H1 (cell line): ENCODE measurements at regions not wholly inside any gene's neighbourhood (a gene's known extent, or its start where the extent isn't known, plus 50 kb on each side); places are given as distances from the start of the nearest gene placed in this dataset.

Source experiments
- CTCF ChIA-PET: fragments of 300-600 bp; sonication (Branson Sonifier 250); formaldehyde crosslinking; loops from one replicate; lab custom pipeline; 2021; ENCODE audit not compliant: partially characterized antibody; lab: Charles Lee
- POLR2A ChIA-PET: fragments of 300-600 bp; sonication (Branson Sonifier 250); formaldehyde crosslinking; loops from one replicate; lab custom pipeline; 2021; ENCODE audit warnings: inconsistent platforms; ENCODE audit not compliant: partially characterized antibody; lab: Charles Lee
- DNase-seq, 2 experiments: peaks; one replicate each; pipeline versions ENCODE4 v3.0.0 to v3.0.0-alpha.2; 2010 to 2022; ENCODE audit warnings: low spot score in 2 of 2, low read depth in 1 of 2, mixed read lengths in 1 of 2
- FAIRE-seq: peaks from 2 replicates; lab custom pipeline; 2011; peaks lifted over from hg19 to GRCh38; lab: Jason Lieb, UNC
- H2AFZ ChIP-seq: 2 replicates; pipeline ENCODE4 v1.8.1; 2012; ENCODE audit warnings: low read length, inconsistent platforms
- H2AK5ac ChIP-seq: 2 replicates; pipeline ENCODE4 v1.6.1; 2013; ENCODE audit warnings: low read depth, low read length
- H2BK120ac ChIP-seq: replicated peaks from 2 replicates; pipeline ENCODE3; 2013; ENCODE audit warnings: low read depth, low read length, inconsistent platforms
- H2BK12ac ChIP-seq: 2 replicates; pipeline ENCODE4 v1.6.1; 2013; ENCODE audit warnings: low read depth, low read length
- H2BK15ac ChIP-seq: 2 replicates; pipeline ENCODE4 v1.6.1; 2013; ENCODE audit warnings: low read length
- H2BK20ac ChIP-seq: 2 replicates; pipeline ENCODE4 v1.6.1; 2013; ENCODE audit warnings: low read length
- H2BK5ac ChIP-seq: 2 replicates; pipeline ENCODE4 v1.6.1; 2013; ENCODE audit warnings: low read depth, low read length
- H3K14ac ChIP-seq: 2 replicates; pipeline ENCODE4 v1.6.1; 2013; ENCODE audit warnings: inconsistent platforms; ENCODE audit not compliant: insufficient read length
- H3K18ac ChIP-seq: 2 replicates; pipeline ENCODE4 v1.6.1; 2013; ENCODE audit warnings: low read length; ENCODE audit errors: extremely low read depth
- H3K23ac ChIP-seq: 2 replicates; pipeline ENCODE4 v1.6.1; 2013; ENCODE audit warnings: inconsistent platforms; ENCODE audit not compliant: insufficient read length
- H3K23me2 ChIP-seq: 2 replicates; pipeline ENCODE4 v1.6.1; 2013; ENCODE audit warnings: low read depth, low read length
- H3K27ac ChIP-seq: 2 replicates; pipeline ENCODE4 v1.6.1; 2011; ENCODE audit warnings: low read depth, low read length, inconsistent platforms
- H3K27me3 ChIP-seq, 4 experiments: replicated peaks in 1 of 4; 1 replicate in 1 of 4; 2 replicates in 3 of 4; pipeline versions ENCODE4 v1.6.1 to v1.8.1; 2011 to 2013; ENCODE audit warnings: low read length in 3 of 4, mild to moderate bottlenecking in 3 of 4, inconsistent platforms in 2 of 4, mixed read lengths in 2 of 4, moderate library complexity in 1 of 4; ENCODE audit not compliant: control insufficient read depth in 3 of 4, insufficient read depth in 3 of 4; ENCODE audit errors: extremely low read depth in 1 of 4
- H3K36me3 ChIP-seq, 4 experiments: 2 replicates each; pipeline versions ENCODE4 v1.6.1 to v1.8.1; 2011 to 2013; ENCODE audit warnings: mild to moderate bottlenecking in 4 of 4, low read length in 3 of 4, moderate library complexity in 2 of 4, control low read depth in 1 of 4, inconsistent platforms in 1 of 4; ENCODE audit not compliant: insufficient read depth in 4 of 4, control insufficient read depth in 2 of 4
- H3K4ac ChIP-seq: replicated peaks from 2 replicates; pipeline ENCODE3; 2013; ENCODE audit warnings: low read length, low read depth, mixed read lengths, inconsistent platforms; ENCODE audit not compliant: insufficient read length
- H3K4me1 ChIP-seq, 4 experiments: replicated peaks in 1 of 4; 1 replicate in 1 of 4; 2 replicates in 3 of 4; pipeline versions ENCODE4 v1.6.1 to v1.8.1; 2011 to 2013; ENCODE audit warnings: low read length in 3 of 4, inconsistent platforms in 2 of 4, mixed read lengths in 1 of 4; ENCODE audit not compliant: insufficient read depth in 4 of 4, control insufficient read depth in 3 of 4
- H3K4me2 ChIP-seq, 2 experiments: 2 replicates each; pipeline versions ENCODE4 v1.6.1 to v1.8.1; 2011 to 2013; ENCODE audit warnings: low read depth in 2 of 2, low read length in 2 of 2, control low read depth in 1 of 2, inconsistent platforms in 1 of 2, mild to moderate bottlenecking in 1 of 2; ENCODE audit not compliant: insufficient read depth in 1 of 2
- H3K4me3 ChIP-seq, 4 experiments: fragments of 200-600, 300-600 bp in 1 of 4; sonication (generic), shearing (Covaris generic), sonication (Bioruptor Twin) in 1 of 4; 2 replicates each; pipeline versions ENCODE4 v1.5.1 to v1.8.1; 2011 to 2016; ENCODE audit warnings: low read length in 4 of 4, low read depth in 3 of 4, control low read depth in 2 of 4, inconsistent platforms in 2 of 4, mild to moderate bottlenecking in 2 of 4, mixed read lengths in 1 of 4, moderate library complexity in 1 of 4; ENCODE audit not compliant: insufficient read depth in 2 of 4; ENCODE audit errors: extremely low read depth in 1 of 4
- H3K56ac ChIP-seq: replicated peaks from 2 replicates; pipeline ENCODE3; 2013; ENCODE audit warnings: low read depth, mild to moderate bottlenecking, mixed read lengths, low read length, inconsistent platforms; ENCODE audit not compliant: insufficient read length
- H3K79me1 ChIP-seq: 2 replicates; pipeline ENCODE4 v1.6.1; 2013; ENCODE audit warnings: low read depth, low read length, control low read depth
- H3K79me2 ChIP-seq, 2 experiments: 2 replicates each; pipeline versions ENCODE4 v1.6.1 to v1.8.1; 2012 to 2013; ENCODE audit warnings: low read length in 2 of 2, mild to moderate bottlenecking in 2 of 2, inconsistent platforms in 1 of 2; ENCODE audit not compliant: insufficient read depth in 2 of 2, control insufficient read depth in 1 of 2
- H3K9ac ChIP-seq, 4 experiments: replicated peaks in 1 of 4; 1 replicate in 1 of 4; 2 replicates in 3 of 4; pipeline versions ENCODE4 v1.6.1 to v1.8.1; 2011 to 2013; ENCODE audit warnings: low read depth in 3 of 4, low read length in 3 of 4, control low read depth in 2 of 4, mild to moderate bottlenecking in 2 of 4, moderate library complexity in 2 of 4, inconsistent platforms in 1 of 4; ENCODE audit errors: extremely low read depth in 1 of 4
- H3K9me3 ChIP-seq, 2 experiments: 2 replicates each; pipeline versions ENCODE4 v1.6.1 to v1.8.1; 2012 to 2013; ENCODE audit warnings: mild to moderate bottlenecking in 2 of 2, moderate library complexity in 2 of 2, control low read depth in 1 of 2, inconsistent platforms in 1 of 2, low read depth in 1 of 2, low read length in 1 of 2, mixed read lengths in 1 of 2; ENCODE audit not compliant: insufficient read depth in 2 of 2
- H4K20me1 ChIP-seq, 2 experiments: replicated peaks in 1 of 2; 2 replicates each; pipeline versions ENCODE3 to v1.8.1; 2011 to 2013; ENCODE audit warnings: inconsistent platforms in 2 of 2, low read length in 2 of 2, mild to moderate bottlenecking in 1 of 2; ENCODE audit not compliant: insufficient read depth in 2 of 2, control insufficient read depth in 1 of 2
- H4K5ac ChIP-seq: 2 replicates; pipeline ENCODE4 v1.6.1; 2013; ENCODE audit warnings: low read length, low read depth, mixed read lengths, inconsistent platforms; ENCODE audit not compliant: insufficient read length
- H4K8ac ChIP-seq: 2 replicates; pipeline ENCODE4 v1.8.0; 2013; ENCODE audit warnings: mild to moderate bottlenecking, moderate library complexity, low read length, inconsistent platforms; ENCODE audit not compliant: insufficient read depth; ENCODE audit errors: extremely low read depth
- H4K91ac ChIP-seq: replicated peaks from 2 replicates; pipeline ENCODE3; 2013; ENCODE audit warnings: low read length, mixed read lengths, inconsistent platforms; ENCODE audit not compliant: insufficient read length
- ATF2 ChIP-seq: IDR thresholded peaks from 2 replicates; pipeline ENCODE4 v1.6.1; 2012; ENCODE audit warnings: low read length, inconsistent platforms
- ATF3 ChIP-seq: IDR thresholded peaks from 2 replicates; pipeline ENCODE4 v1.6.1; 2011; ENCODE audit warnings: low read depth, mild to moderate bottlenecking, low read length; ENCODE audit not compliant: insufficient read depth
- CBX5 ChIP-seq: fragments of 300-800, 300-1000 bp; sonication (generic); IDR thresholded peaks from 2 replicates; pipeline ENCODE4 v1.7.1; 2016; ENCODE audit warnings: antibody characterized with exemption, low read length, low read depth
- CREB1 ChIP-seq: IDR thresholded peaks from 2 replicates; pipeline ENCODE4 v1.6.1; 2012; ENCODE audit warnings: inconsistent platforms
- FOSL1 ChIP-seq: IDR thresholded peaks from 2 replicates; pipeline ENCODE4 v1.6.1; 2011; ENCODE audit warnings: mild to moderate bottlenecking, low read depth, low read length, moderate library complexity; ENCODE audit not compliant: insufficient read depth
- JUND ChIP-seq: IDR thresholded peaks from 2 replicates; pipeline ENCODE4 v1.6.1; 2011; ENCODE audit warnings: mild to moderate bottlenecking, improper control_type of control experiment, low read length
- KDM4A ChIP-seq: IDR thresholded peaks from one replicate; pipeline ENCODE4 v1.7.1; 2012; ENCODE audit warnings: low read depth, mild to moderate bottlenecking, moderate library complexity, low read length, inconsistent platforms; ENCODE audit not compliant: severe bottlenecking
- POU5F1 ChIP-seq: IDR thresholded peaks from 2 replicates; pipeline ENCODE4 v1.6.1; 2011; ENCODE audit warnings: low read depth, mild to moderate bottlenecking, low read length, moderate library complexity
- RAD21 ChIP-seq, 2 experiments: IDR thresholded peaks in 1 of 2; conservative IDR thresholded peaks in 1 of 2; 2 replicates each; pipeline ENCODE4 v1.6.1; 2011; ENCODE audit warnings: low read depth in 2 of 2, low read length in 2 of 2, improper control_type of control experiment in 1 of 2, inconsistent platforms in 1 of 2, mild to moderate bottlenecking in 1 of 2, moderate library complexity in 1 of 2
- YY1 ChIP-seq: IDR thresholded peaks from 2 replicates; pipeline ENCODE4 v1.6.1; 2011; ENCODE audit warnings: low read depth, mild to moderate bottlenecking, low read length
- WGBS, 2 experiments: shearing (Covaris generic) in 1 of 2; methylation state at CpG; one replicate each; pipeline versions ENCODE4 v1.1.6 to v1.1.7; 2013 to 2015; ENCODE audit warnings: low lambda C conversion rate in 2 of 2, mixed read lengths in 2 of 2, inconsistent platforms in 1 of 2, low coverage in 1 of 2, missing lambda C conversion rate in 1 of 2; ENCODE audit not compliant: insufficient replicate concordance in 2 of 2, insufficient coverage in 1 of 2, insufficient read length in 1 of 2; ENCODE audit errors: extremely low coverage in 1 of 2, missing lambda C conversion rate in 1 of 2; 5-methylcytosine and 5-hydroxymethylcytosine counted together

- no peak overlapping the region for H3K56ac ChIP-seq
- H3K23ac ChIP-seq, result no peak overlapping the region
- no peak overlapping the region for H2BK15ac ChIP-seq
- WGBS, 2 experiments, result 25% methylated on average over 7 of the region's 7 CpGs; no CpG with 5 or more reads in 1 of the 2 experiments
- DNase-seq (peak in 1 of 2 experiments; percentile 58), FAIRE-seq (peak; percentile 94)
- no peaks in the 10 kb centered on the region; a peak in 1 of 4 replicates for H3K9me3 ChIP-seq
- H2BK120ac ChIP-seq, result no peak overlapping the region
- peak overlapping the region; percentile 96; the same call in 1 of the 2 replicates for H2AFZ ChIP-seq
- H3K27ac ChIP-seq, result no peak overlapping the region
- H3K4me1 ChIP-seq, result no peaks in the 10 kb centered on the region
- H2BK12ac ChIP-seq, result no peak overlapping the region
- no peak overlapping the region for H3K18ac ChIP-seq
- H3K36me3 ChIP-seq, result no peaks in the 10 kb centered on the region
- no peak overlapping the region for H3K4ac ChIP-seq
- ChIA-PET POLR2A (no interaction called here), CTCF (interaction anchor here (0.6 to 3.6 kb wide), 43 partner anchors 9 to 984 kb away, joined by 3 to 44 read pairs (median 5); no protein-coding TSS in a partner anchor)
- no peaks in the 10 kb centered on the region for H3K79me2 ChIP-seq
- no peak overlapping the region for H3K4me3 ChIP-seq
- no peak overlapping the region for H3K14ac ChIP-seq
- no peak overlapping the region for H2AK5ac ChIP-seq
- no peaks in the 10 kb centered on the region for H3K79me1 ChIP-seq
- H3K9ac ChIP-seq, result no peak overlapping the region
- H2BK5ac ChIP-seq, result no peak overlapping the region
- no peaks in the 10 kb centered on the region for H3K23me2 ChIP-seq
- H4K8ac ChIP-seq, result no peak overlapping the region
- no peaks in the 10 kb centered on the region for H3K27me3 ChIP-seq
- H3K4me2 ChIP-seq, result no peak overlapping the region
- no peaks in the 10 kb centered on the region for H4K20me1 ChIP-seq
- H2BK20ac ChIP-seq, result no peak overlapping the region
- H4K91ac ChIP-seq, result no peak overlapping the region
- no peak overlapping the region for H4K5ac ChIP-seq
- TF ChIP-seq CREB1 (peak; percentile 65; the same call in 1 of the 2 replicates), JUND (peak; percentile 71; the same call in 1 of the 2 replicates), KDM4A (no peak), CBX5 (no peak), POU5F1 (no peak), ATF2 (peak; percentile 84), YY1 (peak; percentile 58; the same call in 1 of the 2 replicates), RAD21 (IDR thresholded peaks at IDR 0.05 in 1 of 2, conservative IDR thresholded peaks at IDR 0.05 in 1 of 2; ENCODE audit: low read depth in 2 of 2, low read length in 2 of 2) (peak; percentile 80 to 84), FOSL1 (no peak), ATF3 (peak; percentile 74)
Observed at GRCh38 chr9:73023025-73023541, 70.2 kb upstream of the ALDH1A1 start.
